HG03196 (cell line): ENCODE measurements at regions not wholly inside any gene's neighbourhood (a gene's known extent, or its start where the extent isn't known, plus 50 kb on each side); places are given as distances from the start of the nearest gene placed in this dataset.
"Not testable (repeated sequence)": the region's sequence is repeated elsewhere in the genome, so short reads cannot be mapped to it uniquely, and the experiment has no call there.

ENCODE experiments used
- ATAC-seq: cut with Tn5 transposase; IDR thresholded peaks from one replicate; pipeline ENCODE4 v1.9.1; 2021; ENCODE audit not compliant: unreplicated experiment

DNA sequence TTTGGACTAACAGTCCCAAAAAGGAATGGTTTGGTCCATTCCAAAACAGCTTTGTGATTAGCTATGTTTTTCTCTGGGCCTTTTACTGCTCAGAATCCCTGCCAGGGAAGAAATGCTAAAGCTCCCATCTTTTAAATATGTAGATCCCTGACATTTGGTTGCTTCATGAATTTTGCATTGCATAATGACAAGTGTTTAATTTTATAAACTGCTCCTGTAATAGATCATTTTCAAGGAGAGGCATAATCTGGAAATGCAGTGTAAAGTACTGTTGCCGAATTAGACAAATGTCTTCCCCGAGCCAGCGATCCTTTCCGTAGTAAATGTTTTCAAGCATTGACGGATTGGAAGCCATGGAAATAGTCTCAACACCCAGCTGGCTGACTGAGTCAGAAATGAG lies 291.3 kb upstream of the PRKD1 start:
- no peak for ATAC-seq

DNA sequence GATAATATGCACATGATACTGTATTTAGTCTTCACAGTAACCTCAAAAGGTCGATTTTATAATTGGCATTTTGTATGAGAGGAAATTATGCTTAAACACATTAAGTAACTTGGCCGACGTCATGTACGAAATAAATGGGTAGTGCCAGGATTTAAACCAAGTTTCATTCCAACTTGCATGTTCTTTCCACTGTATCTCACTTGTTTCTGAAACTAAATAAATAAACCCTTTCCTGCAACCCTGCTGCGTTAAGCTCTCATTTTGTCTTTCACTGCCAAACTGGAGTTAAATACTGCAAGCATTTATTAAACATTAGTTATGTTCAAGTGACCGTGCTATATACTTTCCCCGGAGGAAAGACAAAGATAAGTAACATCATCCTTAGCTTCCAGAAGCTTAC lies 293.9 kb upstream of the PRKD1 start:
- no peak for ATAC-seq

DNA sequence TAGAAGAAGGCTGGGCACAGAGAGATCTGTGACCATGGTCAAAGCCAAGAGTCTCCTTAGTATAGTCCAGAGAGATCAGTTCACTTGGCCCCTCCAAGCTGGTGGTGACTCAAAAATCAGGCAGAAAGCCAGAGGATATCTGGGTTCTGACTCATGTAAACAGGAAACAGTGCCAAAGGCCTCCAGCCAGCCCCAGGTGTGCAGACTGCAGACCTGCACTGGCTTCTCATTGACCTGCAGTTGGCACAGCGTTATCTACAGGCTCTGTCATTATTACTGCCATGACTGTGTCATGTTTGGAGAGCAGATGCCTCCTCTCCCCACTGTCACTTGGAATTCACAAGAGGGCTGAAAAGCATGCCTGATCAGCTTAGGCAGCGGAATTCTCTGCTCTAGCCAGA lies 295.7 kb upstream of the PRKD1 start:
- ATAC-seq, result no peak

DNA sequence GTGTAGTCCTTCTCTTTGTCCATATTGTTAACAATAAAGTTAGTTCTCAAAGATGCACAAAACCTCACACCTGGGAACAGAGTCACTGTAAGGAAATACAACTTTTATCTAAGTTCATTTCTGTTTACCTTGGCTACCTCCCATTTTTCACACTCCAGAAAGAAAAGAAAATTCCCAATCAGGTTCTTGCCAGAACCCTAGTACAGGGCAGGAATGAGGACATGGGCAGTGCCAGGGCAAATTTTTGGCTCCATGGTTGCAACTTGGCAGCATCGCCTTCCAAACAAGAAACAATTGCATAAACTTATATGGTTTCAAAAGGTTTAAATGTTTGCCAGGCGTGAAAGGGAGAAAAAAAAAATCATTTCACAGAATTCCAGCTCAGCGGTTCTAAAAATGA lies 296.3 kb upstream of the PRKD1 start:
- no peak for ATAC-seq

DNA sequence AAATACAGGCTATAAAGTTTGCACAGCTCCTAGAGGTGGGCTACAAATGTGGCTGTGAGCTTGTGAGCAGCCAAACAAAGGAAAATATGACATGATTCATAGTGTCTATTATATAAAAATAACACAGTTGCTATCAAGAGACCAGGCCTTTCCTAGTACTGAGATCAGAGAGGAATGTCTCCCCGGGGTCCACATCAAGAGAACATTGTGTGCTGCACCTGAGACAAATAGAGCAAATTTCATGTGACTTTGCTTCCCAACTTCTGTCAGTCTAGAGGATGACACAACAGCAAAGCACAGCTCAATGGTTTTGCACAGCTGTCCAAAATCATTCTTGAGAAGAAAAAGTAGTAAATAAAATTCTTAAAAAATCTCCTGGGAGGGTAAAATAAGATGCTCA lies 297.5 kb upstream of the PRKD1 start:
- no peak for ATAC-seq

DNA sequence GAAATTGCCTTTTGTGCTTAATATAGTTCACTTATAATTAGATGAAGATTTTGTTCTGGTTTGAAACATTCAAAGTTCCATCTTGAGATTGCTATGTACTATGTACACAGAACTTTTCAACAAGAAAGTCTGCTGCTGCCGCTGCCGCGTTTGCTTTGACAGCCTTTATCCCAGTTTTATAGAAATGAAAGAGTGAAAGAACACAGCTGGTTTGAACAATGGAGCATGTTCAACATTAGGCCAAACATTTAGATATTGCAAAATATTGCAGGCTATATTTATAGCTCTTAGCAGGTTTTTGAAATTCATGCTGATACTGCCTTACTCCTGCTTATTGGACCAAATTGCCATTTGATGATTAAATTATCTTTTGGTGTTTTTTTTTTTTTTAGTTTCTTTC lies 299.8 kb upstream of the PRKD1 start:
- ATAC-seq, result no peak

DNA sequence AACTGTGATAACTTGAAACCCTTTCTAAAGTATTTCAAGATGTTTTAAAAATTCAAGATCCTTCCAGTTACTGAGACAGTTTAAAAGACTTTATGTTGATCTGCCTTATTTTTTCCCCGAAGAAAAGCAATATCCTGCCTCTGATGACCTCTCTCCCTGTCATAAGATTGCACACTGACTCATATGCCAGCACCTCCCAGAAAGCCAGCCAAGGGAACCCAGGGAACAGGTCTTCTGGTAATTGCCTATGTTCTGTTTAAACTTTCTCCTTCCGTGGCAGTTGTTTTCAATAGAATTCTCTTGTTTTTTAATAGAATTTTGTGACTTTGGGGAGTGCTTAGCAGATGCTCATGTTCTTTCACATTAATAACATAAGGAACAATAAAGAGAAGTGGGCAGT lies 300.2 kb upstream of the PRKD1 start:
- no peak for ATAC-seq

DNA sequence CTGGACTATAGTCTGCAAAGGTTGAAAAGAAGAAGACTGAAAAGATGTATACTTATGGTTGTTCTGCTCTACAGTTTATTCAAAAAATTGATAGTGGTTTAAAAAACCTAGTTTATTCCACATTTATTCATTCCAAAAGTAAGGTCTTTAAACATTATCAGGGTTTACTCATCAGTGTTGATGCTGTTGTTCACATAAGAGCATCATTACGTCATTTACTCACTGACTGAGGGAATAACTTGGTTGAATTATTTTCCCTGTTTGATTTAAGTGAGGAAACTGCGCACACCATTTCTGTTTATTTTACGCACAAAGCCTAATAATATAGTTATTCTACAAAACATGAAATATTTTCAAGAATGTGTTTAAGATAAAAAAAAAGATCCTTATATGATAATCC lies 303.1 kb upstream of the PRKD1 start:
- ATAC-seq, result no peak

DNA sequence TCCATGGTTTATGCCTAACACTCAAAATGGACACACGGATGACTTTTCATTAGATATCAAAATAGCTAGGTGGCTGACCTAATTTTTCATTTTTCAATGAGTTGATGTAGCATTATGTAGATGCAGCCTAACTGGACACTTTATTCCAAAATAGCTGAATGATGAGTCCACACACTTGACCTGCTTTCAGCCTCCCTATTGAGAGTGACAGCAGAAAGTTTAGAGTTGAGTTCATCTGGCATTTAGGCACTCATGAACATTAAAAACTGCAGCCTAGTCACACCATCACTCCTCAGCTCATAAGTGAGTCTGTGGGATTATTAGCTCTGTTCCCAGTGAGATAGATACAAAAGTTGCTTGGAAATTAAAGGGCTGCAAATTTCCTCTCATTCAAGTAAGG lies 307.3 kb upstream of the PRKD1 start:
- no peak for ATAC-seq

DNA sequence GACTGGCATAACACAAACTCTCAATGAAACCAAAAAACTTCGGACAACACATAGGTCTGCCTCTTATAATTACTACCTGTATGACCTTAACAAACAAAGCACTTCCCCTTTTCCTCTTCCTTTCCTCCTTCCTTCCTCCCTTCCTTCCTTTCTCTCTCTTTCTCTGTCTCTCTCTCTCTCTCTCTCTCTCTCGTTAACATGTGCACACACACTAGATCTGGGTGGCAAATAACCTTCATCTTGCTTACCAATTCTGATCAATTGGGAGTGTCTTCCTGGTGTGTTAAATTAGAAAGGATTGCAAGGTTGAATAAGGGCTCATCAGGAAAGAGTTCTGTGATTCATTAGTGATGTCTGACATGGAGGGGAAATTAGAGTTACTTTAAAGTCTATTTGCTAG lies 307.8 kb upstream of the PRKD1 start:
- ATAC-seq, result no peak

DNA sequence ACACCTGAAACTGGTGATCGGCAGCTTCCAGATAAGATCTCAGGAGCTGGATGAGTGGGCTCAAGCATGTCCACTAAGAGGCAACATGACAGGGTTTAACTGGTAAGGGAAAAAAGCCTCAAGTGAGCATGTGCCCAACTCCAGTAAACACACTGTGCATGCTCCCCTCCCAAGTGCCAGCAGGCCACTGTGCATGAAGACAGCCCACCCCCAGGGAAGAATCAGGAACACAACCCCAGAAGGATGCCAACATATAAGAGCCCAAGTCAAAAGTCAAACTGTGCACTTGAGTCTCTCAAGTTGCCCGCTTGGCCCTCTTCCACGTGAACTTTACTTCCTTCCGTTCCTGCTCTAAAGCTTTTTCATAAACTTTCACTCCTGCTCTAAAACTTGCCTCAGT lies 311.3 kb upstream of the PRKD1 start:
- no peak for ATAC-seq

DNA sequence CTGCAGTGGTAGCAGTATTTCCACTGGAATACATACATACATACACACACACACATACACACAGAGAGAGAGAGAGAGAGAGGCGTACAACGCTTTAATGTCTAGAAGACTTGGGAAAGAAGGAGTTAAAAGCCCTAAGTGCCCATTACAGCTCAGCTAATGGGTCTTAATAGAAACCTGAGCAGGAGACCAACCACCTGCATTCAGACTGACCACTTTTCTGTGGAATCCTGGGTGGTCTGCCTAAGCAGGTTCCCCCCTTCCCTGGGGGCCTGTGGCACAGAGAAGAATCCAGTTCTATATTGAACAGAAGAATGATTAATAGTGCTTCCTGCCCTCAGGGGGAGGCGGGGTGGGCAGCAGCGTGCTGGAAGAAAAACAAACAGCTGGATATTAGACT lies 312.4 kb upstream of the PRKD1 start:
- no peak for ATAC-seq

DNA sequence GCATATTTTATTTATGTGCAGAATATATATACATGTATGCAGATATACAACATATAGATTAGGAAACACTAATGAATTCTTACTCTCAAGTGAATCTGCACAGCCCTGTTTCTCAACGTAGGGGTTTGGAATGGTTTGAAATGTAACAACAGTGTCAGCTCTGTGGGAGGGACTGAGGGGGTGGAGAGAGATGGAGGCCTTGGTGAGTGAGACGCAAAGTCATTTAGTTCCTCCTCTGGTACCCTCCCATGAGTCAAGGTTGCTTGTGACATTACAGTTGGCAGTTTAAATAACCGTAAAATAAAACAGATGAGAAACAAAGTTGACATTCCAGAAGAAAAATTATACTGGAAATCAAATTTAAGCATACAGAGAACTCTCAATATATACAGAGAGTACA lies 313.0 kb upstream of the PRKD1 start:
- ATAC-seq, result no peak

DNA sequence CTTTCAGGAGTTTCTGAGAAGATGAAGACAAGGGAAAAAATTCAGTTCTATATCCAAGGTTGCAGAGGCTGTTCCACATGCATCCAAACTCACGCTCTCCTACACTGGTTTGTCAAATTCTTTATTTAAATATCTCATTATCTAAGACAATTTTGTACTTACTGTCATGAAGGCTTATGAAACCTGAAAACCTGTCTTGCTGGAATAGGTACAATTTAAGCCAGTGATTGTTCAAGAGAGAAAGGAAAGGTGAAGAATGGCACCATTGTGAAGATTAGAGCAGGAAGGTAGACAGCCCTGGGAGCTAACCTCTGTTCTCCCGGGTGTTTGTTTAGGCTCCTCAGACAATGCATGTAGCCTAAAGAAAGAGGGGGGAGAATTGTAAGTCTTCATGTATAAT lies 315.1 kb upstream of the PRKD1 start:
- no peak for ATAC-seq

DNA sequence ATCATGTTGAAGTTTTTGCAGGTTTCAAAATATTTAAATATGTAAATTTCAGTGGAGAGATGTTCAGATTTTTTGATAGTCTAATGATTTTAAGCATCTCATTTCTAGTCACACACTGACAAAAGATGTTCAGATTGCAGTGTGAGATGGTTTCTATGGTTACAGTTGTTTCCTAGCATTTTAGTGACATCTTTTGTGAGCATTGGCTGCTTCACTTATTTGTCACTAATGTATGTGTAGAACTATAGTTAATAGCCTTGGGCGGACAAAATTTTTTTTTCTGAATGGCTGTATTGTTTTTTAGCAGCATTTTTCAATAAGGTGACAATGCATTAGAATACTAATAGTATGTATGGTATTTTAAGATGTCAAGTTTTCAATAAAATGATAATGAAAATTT lies 315.6 kb upstream of the PRKD1 start:
- ATAC-seq, result no peak

DNA sequence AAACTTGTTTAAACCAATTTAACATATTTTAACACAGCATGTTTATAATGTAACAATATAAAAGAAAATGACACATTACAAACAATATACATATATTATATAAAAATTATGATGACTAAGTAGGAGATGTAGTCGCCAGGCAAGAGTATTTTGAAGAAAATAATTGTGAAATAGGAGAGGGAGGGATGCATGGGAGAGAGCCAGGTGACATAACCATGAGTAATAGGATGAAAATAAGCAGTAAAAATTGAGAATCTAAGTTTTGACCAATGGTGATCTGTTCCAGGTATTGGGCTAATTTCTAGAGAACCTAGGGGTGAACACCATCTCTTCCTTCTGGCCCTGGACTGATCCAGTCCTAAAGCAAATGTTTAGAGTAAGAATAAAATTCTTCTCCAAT lies 315.2 kb upstream of the G2E3 start:
- ATAC-seq, result no peak

DNA sequence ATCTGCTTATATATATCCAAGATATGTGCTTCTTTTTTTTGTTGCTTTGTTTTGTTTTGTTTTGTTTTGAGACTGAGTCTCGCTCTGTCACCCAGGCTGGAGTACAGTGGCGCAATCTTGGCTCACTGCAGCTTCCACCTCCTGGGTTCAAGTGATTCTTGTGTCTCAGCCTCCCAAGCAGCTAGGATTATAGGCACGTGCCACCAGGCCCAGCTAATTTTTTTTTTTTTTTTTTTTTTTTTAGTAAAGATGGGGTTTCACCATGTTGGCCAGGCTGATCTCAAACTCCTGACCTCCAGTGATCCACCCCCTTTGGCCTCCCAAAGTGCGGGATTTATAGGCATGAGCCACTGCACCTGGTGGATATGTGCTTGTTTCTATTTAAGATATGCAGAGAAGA lies 314.6 kb upstream of the G2E3 start:
- not testable (repeated sequence) for ATAC-seq

DNA sequence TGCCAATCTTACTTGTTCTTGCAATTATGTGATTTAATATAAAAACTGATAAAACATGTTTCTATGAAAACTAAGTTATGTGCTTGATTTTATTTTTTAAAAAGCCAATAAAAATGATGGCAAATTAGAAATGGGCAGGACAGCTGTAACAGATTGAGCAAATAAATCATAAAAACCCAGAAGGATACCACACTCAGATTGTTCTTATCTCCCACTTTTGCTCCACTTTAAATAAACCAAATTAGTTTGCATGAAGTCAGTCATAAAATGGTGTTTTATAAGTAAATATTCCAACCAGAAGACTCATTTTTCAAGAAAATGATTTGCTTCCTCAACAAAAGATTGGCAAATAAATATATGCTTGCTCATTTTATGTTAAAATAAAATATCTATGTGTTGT lies 307.9 kb upstream of the G2E3 start:
- ATAC-seq, result no peak

DNA sequence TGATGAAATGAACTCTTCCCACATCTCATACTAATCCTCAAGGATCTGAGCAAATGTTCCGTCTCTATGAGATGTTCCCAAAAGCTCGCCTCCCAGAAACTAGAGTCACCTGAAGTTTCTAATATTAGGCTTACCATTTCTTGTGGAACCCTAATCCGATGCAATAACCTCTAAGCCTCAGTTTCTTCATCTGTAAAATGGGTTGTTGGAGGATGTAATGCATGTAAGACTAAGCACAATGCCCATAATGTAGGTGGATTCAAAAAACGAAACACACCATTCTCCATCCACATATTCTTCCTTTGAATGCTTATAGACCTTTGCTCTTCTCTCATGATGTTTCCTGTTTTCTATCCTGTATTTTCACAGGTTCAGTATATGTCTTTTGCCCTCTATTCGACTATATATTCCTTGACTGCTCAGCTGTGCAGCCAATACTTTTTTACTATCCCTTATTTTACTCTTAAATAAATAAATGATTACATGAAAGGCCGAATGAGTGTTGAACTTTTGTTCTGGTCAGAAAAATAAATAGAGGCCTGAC lies 307.3 kb upstream of the G2E3 start:
- ATAC-seq, result no peak

DNA sequence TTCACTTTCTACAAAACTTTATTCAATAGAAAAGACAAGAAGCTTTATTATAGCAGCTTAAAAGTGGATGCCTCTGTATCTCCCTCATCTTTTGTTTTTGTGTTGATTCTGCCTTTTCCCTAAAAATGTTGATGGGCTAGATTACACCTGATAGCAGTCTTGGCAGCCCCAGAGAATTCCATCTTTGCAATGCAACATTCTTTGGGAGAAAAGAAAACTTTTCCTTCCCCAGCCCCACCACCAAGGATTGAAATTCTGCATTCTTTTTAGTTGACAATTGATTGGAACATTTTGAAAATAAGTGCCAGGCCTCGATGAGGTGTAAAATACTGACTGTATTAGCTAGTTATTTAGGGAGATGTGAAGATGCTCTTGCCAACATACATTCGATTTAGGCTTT lies 306.8 kb upstream of the G2E3 start:
- no peak for ATAC-seq

DNA sequence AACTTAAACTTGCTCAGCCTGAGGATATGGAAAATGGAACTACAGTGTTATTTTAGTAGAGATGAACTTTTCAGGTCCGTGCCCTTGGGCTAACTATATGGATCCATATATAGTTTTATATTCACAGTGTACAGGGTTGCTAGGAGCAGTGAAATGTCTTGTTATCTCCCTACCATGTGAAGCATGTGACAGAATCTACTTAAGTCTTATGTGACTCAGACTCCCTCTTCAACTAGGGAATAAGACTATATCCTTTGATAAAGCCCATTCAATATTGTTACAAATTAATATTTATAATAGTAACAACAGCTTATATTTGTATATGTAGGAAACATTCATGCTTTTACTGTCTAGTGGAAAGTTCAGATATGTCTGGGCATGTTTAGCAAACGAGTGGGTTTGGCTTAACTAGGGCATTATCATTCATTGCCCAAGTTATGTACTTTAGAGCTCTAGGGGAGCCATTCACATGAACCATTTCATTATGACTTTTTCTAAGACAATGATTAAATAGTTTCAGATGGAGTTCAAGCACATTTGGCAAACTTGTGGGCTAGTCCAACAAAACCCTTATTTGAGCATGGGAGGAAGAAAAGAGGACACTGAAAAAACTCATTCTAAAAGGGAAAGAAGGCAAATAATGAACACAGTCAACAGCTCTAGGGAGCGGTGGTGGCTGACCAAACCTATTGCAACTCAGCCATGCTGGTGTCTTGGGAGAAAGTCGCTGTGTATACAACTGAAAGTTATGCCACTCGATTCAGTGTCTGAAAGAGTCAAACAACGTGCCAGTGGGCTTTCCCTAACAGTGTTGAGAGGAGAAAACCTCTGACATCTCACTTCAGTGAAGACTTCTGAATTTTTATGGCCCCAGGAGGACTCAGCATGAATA lies 305.9 kb upstream of the G2E3 start:
- ATAC-seq, result no peak

DNA sequence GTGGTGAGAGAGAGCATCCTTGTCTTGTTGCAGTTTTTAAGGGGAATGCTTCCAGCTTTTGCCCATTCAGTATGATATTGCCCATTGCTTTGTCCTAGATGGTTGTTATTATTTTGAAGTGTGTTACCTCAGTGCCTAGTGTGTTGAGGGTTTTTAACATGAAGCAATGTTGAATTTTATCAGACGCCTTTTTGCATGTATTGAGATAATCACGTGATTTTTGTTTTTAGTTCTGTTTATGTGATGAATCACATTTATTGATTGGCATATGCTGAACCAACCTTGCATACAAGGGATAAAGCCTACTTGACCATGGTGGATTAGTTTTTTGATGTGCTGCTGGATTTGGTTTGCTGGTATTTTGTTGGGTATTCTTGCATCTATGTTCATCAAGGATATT lies 302.3 kb upstream of the G2E3 start:
- no peak for ATAC-seq
